Keratinocyte (primary cell): ENCODE measurements at regions not wholly inside any gene's neighbourhood (a gene's known extent, or its start where the extent isn't known, plus 50 kb on each side); places are given as distances from the start of the nearest gene placed in this dataset.

Source experiments
- CTCF ChIP-seq, 3 experiments: IDR thresholded peaks in 1 of 3; conservative IDR thresholded peaks in 1 of 3; optimal IDR thresholded peaks in 1 of 3; 2 replicates in 2 of 3; 3 replicates in 1 of 3; pipeline versions ENCODE3 to v1.5.1; 2011; ENCODE audit warnings: low read length in 3 of 3, mild to moderate bottlenecking in 3 of 3, moderate library complexity in 2 of 3, control low read depth in 1 of 3, inconsistent platforms in 1 of 3; ENCODE audit not compliant: insufficient read depth in 2 of 3; ENCODE audit errors: extremely low read depth in 1 of 3
- EZH2 ChIP-seq: IDR thresholded peaks from one replicate; pipeline ENCODE4 v1.6.1; 2012; ENCODE audit warnings: inconsistent platforms, mild to moderate bottlenecking, low read length, moderate library complexity

- TF ChIP-seq CTCF (optimal IDR thresholded peaks at IDR 0.05 in 1 of 3, IDR thresholded peaks at IDR 0.05 in 1 of 3, conservative IDR thresholded peaks at IDR 0.05 in 1 of 3; ENCODE audit: extremely low read depth in 1 of 3, insufficient read depth in 2 of 3, low read length in 3 of 3) (no peak), EZH2 (no peak)
These were observed 453.6 kb upstream of the CFAP20DC start for GRCh38 chr3:59503441-59503840.
